H54 (cell line): ENCODE measurements at regions not wholly inside any gene's neighbourhood (a gene's known extent, or its start where the extent isn't known, plus 50 kb on each side); places are given as distances from the start of the nearest gene placed in this dataset.
A peak's percentile ranks its signal among the peaks of the same experiment; 100 is the strongest.

Experiments
- DNase-seq: peaks from one replicate; pipeline ENCODE4 v3.0.0; 2011; ENCODE audit warnings: low spot score, mixed read lengths; ENCODE audit not compliant: insufficient read length
- FAIRE-seq: peaks from 3 replicates; lab custom pipeline; 2011; peaks lifted over from hg19 to GRCh38; lab: Jason Lieb, UNC
- POLR2A ChIP-seq: IDR thresholded peaks from 2 replicates; pipeline ENCODE4 v1.6.1; 2011; ENCODE audit warnings: low read depth, mild to moderate bottlenecking, low read length

DNA sequence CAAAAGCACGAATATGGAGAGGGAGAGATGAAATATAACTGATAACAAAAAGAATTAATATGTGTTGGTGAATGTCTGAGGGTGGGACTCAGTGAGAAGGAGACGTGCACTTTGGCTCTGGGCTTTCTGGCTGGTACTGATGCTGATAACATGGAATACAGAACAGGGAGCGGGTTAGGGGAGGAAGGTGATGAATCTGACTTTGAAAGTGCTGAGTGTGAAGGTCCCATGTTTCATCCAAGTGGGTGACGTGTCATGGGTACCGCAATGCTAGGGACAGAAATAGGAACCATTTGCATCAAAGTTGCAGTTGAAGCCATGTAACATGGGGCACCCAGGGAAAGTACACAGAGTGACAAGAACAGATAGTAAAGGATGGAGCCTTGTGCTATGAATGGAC lies 236.6 kb upstream of the MYO3A start:
- FAIRE-seq (no peak), DNase-seq (no peak)
- TF ChIP-seq POLR2A = no peak

DNA sequence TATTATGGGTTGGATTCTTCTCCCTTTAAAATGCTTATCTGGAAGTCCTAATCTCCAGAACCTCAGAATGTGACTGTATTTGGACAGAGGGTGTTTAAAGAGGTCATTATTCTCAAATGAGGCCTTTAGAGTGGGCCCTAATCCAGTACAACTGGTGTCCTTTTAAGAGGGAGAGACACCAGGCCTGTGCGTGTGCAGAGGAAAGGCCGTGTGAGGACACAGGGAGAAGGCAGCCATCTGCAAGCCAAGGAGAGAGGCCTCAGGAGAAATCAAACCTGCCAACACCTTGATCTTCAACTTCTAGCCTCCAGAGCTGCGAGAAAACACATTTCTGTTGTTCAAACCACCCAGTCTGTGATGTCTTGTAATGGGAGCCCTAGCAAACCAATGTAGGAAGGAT lies 235.4 kb upstream of the MYO3A start:
- DNase-seq (no peak), FAIRE-seq (no peak)
- no peak for TF ChIP-seq POLR2A

DNA sequence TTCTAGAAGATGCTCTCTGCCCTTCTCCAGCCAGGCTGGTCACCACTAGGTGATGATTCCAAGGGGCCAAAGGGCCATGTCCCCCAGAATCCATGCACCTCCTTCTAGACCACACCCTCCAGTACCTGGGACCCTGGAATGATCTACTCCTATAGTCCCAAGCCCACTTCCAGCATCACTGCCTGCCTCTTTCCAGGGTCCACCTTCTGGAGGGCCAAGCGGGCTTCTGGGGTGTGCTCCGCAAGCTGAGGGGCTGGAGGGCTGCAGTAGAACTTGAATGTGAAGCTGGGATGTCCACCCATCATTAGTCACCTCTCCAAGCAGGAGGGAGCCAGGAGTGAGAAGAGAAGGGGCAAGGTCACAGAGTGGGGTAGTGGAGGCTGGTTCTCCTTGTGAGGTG lies 234.4 kb upstream of the MYO3A start:
- TF ChIP-seq POLR2A = no peak
- DNase-seq = no peak
- FAIRE-seq = no peak

DNA sequence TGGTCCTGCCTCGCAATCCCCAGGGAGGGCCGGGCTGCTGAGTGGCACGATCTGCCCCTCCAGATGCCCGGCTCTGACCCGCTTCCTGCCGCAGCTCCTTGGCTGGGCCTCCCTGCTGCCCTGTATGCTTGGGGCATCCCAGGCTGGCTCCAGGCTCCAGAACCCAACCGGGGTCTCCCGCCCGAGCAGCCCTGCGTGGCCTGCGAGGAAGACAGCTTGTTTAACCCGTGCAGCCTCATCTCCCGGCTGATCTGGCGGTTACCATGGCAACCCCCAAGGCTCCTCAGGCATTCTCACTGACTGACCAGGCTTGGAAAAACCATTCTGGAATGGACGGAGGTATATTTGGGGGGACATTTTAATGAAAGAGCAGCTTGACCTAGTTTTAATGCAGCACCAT lies 232.4 kb upstream of the MYO3A start:
- no peak for TF ChIP-seq POLR2A
- FAIRE-seq = no peak
- DNase-seq = no peak

DNA sequence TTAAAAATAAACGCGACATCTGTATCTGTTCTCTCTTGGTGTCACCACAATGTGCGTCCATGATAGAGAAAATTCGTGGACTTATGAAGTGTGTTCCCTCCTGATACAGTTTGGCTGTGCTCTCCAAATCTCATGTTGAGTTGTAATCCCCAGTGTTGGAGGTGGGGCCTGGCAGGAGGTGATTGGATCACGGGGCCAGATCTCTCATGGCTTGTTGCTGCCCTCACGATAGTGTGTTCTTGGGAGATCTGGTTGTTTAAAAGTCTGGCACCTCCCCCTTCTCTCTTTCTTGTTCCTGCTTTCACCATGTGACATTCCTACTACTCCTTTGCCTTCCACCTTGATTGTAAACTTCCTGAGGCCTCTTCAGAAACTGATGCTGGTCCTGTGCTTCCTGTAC lies 229.4 kb upstream of the MYO3A start:
- TF ChIP-seq POLR2A = no peak
- FAIRE-seq = no peak
- DNase-seq = no peak

DNA sequence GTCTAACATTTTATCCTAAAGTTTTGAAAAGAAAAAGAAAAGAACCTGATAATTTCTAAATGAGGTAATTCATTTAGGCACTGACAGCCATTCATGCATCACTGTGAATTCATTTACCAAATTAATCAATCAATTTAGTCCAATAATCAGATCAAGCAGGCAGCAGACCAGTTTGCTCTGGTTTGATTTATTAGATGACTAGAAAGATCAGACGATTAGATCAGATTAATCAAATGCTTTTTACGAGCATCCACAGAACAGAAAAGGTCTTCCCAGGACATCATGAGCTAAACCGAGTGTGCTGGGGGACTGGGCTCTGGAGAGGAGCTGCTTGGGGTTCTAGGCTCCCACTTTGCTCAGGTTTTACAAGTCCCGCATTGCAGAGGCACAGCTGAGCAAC lies 226.5 kb upstream of the MYO3A start:
- no peak for FAIRE-seq
- no peak for TF ChIP-seq POLR2A

DNA sequence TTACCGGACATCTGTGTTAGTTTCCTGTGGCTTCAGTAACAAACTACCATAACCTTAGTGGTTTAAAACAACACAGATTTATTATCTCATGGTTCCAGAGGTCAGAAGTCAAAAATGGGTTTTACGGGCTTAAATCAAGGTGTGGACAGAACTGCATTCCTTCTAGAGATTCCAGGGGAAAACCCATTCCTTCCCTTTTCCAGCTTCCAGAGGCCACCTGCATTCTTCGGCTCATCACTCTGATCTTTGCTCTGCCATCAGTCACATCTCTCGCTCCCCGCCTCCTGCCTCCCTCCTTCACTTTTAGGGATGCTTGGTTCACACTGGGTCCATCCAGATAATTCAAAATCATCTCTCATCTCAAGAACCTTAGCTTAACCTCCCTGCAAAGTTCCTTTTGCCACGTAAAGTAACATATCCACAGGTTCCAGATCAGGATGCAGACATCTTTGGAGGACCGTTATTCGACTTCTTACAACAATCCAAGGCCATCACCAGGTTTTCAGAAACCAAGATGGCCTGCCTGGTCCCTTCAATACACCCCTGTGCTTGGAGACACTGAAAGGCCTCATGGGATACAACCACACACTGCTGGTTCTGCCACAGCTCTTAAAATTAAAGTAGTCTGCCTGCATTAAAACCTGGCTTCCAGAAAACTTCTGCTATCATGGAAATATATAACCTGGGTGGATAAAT lies 225.9 kb upstream of the MYO3A start:
- DNase-seq (no peak), FAIRE-seq (no peak)
- TF ChIP-seq POLR2A = no peak

More for the DNA sequence above, 226.5 kb upstream of the MYO3A start:
- no peak for DNase-seq

DNA sequence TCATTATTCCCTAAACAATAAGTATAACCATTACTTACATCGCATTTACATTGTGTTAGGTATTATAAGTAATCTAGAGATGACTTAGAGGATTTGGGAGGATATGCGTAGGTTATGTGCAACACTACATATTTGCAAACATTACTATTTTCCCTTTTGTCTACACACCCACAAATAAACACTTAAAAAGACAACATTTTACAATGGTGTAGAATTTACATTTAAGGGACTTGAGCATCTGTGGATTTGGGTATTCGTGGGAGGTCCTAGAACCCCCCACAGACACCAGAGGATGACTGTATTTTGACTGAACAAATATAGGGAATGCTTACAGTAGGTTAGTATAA lies 220.2 kb upstream of the MYO3A start:
- no peak for TF ChIP-seq POLR2A

DNA sequence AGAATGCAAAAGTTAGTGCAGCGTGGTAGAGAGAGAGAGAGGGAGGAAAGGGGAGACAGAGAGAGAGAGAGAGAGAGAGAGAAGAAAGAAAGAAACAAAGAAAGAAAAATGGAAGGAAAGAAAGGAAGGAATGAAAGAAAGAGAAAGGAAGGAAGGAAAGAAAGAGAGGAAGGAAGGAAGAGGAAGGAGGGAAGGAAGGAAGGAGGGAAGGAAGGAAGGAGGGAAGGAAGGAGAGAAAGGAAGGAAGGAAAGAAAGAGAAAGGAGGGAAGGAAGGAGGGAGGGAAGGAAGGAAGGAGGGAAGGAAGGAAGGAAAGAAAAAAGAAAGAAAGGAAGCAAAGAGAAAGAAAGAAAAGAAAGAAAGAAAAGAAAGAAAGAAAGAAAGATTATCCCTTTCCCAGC lies 209.8 kb upstream of the MYO3A start:
- no peak for TF ChIP-seq POLR2A
- no peak for DNase-seq
- FAIRE-seq = no peak

More for the DNA sequence above, 220.2 kb upstream of the MYO3A start:
- FAIRE-seq (no peak), DNase-seq (no peak)

DNA sequence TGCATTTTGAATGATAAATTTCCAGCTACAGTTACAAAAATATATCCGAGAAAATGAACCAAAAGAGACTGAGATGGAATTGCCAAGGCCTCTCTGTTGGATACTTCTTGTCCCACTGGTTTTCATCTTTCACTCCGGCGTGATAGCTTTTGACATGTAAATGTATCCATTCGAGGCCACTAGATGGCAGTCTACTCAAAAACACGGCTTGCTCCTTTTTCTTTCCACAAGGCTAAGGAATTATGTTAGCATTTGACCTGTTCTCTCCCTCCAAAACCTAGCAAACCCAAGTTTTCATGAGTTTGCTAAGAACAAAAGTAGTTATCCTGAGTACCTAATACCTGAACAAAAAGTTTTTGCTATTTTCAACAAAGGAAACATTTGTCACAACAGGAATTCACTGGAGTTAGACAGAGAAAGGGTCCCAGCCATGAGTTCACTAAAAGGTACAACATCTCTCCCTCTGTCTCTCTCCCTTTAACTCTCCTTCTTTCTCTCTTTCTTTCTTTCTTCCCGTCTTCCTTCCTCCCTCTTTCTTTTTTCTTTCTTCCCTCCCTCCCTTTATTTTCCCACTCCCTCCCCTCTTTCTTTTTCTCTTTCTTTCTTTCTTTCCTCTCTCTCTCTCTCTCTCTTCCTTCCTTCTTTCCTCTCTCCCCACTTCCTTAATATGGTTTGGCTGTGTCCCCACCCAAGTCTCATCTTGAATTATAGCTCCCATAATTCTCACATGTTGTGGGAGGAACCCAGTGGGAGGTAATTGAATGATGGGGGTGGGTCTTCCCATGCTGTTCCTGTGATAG lies 207.9 kb upstream of the MYO3A start:
- peak; percentile 55 for FAIRE-seq

DNA sequence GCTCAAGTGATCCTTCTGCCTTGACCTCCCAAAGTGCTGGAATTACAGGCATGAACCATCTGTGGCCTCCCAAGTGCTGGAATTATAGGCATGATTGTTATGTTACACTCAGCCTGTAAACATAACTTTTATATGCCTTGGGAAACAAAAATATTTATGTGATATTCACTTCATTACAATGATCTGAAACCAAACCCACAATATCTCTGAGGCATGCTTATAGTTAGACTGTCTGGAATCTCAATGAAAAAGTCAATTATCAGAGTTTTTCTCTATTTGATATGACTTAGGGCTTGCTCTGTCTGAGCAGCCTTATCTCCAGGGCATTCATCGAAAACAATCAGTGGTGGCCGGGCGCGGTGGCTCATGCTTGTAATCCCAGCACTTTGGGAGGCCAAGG lies 195.3 kb upstream of the MYO3A start:
- no peak for DNase-seq
- TF ChIP-seq POLR2A = no peak
- FAIRE-seq = no peak

More for the DNA sequence above, 207.9 kb upstream of the MYO3A start:
- peak; percentile 30 for DNase-seq
- TF ChIP-seq POLR2A = no peak

DNA sequence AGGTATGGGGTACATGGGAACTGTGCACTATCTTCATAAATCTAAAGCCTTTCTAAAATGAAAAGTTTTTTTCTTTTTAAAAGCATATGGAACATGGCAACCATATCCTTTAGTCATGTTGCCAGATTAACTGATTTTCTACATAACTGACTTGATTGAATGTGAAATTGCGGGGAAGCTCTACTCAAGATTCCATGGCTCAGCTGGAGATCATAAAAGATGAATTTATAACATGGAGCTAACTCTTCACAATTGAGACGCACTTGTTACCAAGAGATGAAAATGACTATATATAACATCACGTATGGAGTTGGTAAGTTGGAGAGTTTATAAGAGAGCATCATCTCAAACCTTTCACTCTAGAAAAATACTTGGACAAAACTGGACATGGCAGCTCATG lies 190.2 kb upstream of the MYO3A start:
- DNase-seq (no peak), FAIRE-seq (no peak)
- TF ChIP-seq POLR2A = no peak

DNA sequence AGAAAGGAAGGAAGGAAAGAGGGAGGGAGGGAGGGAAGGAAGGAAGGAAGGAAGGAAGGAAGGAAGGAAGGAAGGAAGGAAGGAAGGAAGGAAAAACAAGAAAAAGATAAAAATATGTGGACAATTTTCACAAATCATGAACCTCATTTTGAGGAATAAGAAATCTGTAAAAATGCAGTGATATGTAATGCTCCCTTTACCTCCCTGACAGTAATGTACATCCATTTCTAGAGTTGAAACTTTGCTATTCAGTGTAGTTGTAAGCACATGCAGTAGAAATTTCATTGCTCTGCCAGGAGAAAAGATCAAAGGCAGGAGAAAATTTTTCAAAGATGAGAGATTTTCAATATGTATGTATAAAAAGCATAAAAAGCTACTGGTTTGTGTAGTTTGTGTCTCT lies 189.5 kb upstream of the MYO3A start:
- DNase-seq (no peak), FAIRE-seq (no peak)

DNA sequence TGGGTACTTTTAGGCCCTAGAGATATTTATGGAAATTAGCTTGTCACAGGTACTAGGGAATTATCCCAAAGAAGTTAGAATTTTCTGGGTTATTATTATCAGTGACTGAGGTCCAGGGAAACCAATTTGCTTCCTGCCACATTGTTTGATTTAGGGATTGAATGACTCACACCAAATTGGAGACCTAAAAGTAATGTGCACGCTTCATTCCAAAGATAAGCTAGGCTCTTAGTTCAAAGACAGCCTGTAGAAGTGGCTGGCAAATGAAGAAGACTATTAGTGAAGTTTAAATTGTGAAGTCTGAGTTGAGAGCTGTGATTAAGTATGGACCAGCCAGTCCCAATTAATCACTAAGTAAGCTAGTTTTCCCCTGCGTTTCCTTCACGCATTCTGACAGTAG lies 188.1 kb upstream of the MYO3A start:
- no peak for TF ChIP-seq POLR2A
- FAIRE-seq (no peak), DNase-seq (no peak)

More for the DNA sequence above, 189.5 kb upstream of the MYO3A start:
- no peak for TF ChIP-seq POLR2A

DNA sequence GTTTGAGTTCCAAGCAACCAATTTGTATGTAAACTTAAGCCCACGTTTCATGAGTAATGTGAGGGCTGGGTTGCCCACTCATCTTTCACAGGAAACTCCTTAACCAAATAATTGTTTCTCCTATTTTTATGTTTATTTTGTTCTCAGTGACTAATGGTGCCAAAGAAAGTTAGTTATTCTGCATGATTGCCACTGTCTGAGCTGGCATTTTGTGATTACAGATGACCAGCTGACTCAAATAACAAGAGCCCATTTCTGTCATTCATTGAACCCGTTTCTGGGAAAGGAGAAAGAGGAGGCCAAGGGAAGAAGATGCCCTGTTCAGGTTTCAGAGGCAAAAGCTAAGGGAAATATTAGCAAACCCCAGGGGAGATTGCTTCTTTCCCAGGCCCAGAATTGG lies 186.9 kb upstream of the MYO3A start:
- DNase-seq = no peak
- no peak for FAIRE-seq

More for the DNA sequence above, 186.9 kb upstream of the MYO3A start:
- no peak for TF ChIP-seq POLR2A
